ENCODE measurements at regions not wholly inside any gene's neighbourhood (a gene's known extent, or its start where the extent isn't known, plus 50 kb on each side); places are given as distances from the start of the nearest gene placed in this dataset.

GRCh38 chr9:86723346-86723745 is 224.0 kb downstream of the GAS1 start (continued):
- no peak for TF ChIP-seq POU6F1 (CRISPR knock-in tag; IDR thresholded peaks at IDR 0.05; ENCODE audit: borderline replicate concordance, low read depth)
- no peak for TF ChIP-seq ZFP3 (CRISPR knock-in tag; IDR thresholded peaks at IDR 0.05)

DNA sequence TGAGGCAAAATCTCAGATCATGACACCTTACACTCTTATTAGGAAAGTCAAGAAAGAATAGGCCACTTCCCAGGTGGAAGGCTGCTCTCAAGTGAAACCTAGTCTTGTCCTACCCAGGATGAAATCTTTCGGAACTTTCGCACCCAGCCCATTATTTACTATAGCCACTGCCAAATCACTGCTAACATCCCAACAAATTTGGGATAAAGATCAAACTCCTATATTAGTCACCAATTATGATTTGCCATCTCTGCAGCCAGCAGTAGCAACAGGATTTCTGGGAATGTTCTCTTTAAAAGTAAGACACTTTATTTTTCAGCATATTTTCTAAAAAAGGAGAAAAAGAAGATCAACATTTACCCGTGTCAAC is 224.6 kb downstream of the GAS1 start:
- no peak for TF ChIP-seq GLIS3 (CRISPR knock-in tag; IDR thresholded peaks at IDR 0.05)
- no peak for TF ChIP-seq TOX (CRISPR knock-in tag; IDR thresholded peaks at IDR 0.05; ENCODE audit: borderline replicate concordance)
- TF ChIP-seq CSDC2 (CRISPR knock-in tag; IDR thresholded peaks at IDR 0.05), result no peak
- no peak for TF ChIP-seq RARB (CRISPR knock-in tag; IDR thresholded peaks at IDR 0.05)
- TF ChIP-seq ISL1 (CRISPR knock-in tag; IDR thresholded peaks at IDR 0.05), result no peak
- no peak for TF ChIP-seq ZNF565 (CRISPR knock-in tag; conservative IDR thresholded peaks at IDR 0.05; ENCODE audit: low read depth)
- no peak for TF ChIP-seq ZNF8 (CRISPR knock-in tag; IDR thresholded peaks at IDR 0.05)
- TF ChIP-seq ZC3H10 (CRISPR knock-in tag; IDR thresholded peaks at IDR 0.05), result no peak
- TF ChIP-seq ZFP30 (CRISPR knock-in tag; IDR thresholded peaks at IDR 0.05), result no peak
- TF ChIP-seq CREB5 (CRISPR knock-in tag; IDR thresholded peaks at IDR 0.05; ENCODE audit: low read depth), result no peak
- no peak for TF ChIP-seq ESRRG (CRISPR knock-in tag; IDR thresholded peaks at IDR 0.05)
- no peak for TF ChIP-seq POU6F1 (CRISPR knock-in tag; IDR thresholded peaks at IDR 0.05; ENCODE audit: borderline replicate concordance, low read depth)
- no peak for TF ChIP-seq ARNTL (CRISPR knock-in tag; IDR thresholded peaks at IDR 0.05; ENCODE audit: borderline replicate concordance, low read depth)
- no peak for TF ChIP-seq BACH2 (CRISPR knock-in tag; IDR thresholded peaks at IDR 0.05; ENCODE audit: borderline replicate concordance)
- TF ChIP-seq OSR1 (CRISPR knock-in tag; IDR thresholded peaks at IDR 0.05), result no peak
- no peak for TF ChIP-seq SNAI2 (CRISPR knock-in tag; IDR thresholded peaks at IDR 0.05)
- TF ChIP-seq ZNF70 (CRISPR knock-in tag; IDR thresholded peaks at IDR 0.05), result no peak
- peak; percentile 10 for ATAC-seq

GRCh38 chr9:86721843-86722705 is 225.2 kb downstream of the GAS1 start:
- peak; percentile 97 for ATAC-seq
- TF ChIP-seq ZFP3 (CRISPR knock-in tag; IDR thresholded peaks at IDR 0.05) (no peak), TOX (CRISPR knock-in tag; IDR thresholded peaks at IDR 0.05; ENCODE audit: borderline replicate concordance) (no peak), ISL1 (CRISPR knock-in tag; IDR thresholded peaks at IDR 0.05) (0 out of 2 replicates have a peak, but pooled peaks have one; percentile 11), ARNTL (CRISPR knock-in tag; IDR thresholded peaks at IDR 0.05; ENCODE audit: borderline replicate concordance, low read depth) (no peak), ZFP30 (CRISPR knock-in tag; IDR thresholded peaks at IDR 0.05) (no peak), TCF4 (CRISPR knock-in tag; IDR thresholded peaks at IDR 0.05; ENCODE audit: borderline replicate concordance) (no peak), ZC3H10 (CRISPR knock-in tag; IDR thresholded peaks at IDR 0.05) (no peak)

GRCh38 chr9:86721226-86721781 is 226.0 kb downstream of the GAS1 start:
- ATAC-seq, result peak; percentile 31
- no peak for TF ChIP-seq RARB (CRISPR knock-in tag; IDR thresholded peaks at IDR 0.05)
- TF ChIP-seq, protein P1, sequence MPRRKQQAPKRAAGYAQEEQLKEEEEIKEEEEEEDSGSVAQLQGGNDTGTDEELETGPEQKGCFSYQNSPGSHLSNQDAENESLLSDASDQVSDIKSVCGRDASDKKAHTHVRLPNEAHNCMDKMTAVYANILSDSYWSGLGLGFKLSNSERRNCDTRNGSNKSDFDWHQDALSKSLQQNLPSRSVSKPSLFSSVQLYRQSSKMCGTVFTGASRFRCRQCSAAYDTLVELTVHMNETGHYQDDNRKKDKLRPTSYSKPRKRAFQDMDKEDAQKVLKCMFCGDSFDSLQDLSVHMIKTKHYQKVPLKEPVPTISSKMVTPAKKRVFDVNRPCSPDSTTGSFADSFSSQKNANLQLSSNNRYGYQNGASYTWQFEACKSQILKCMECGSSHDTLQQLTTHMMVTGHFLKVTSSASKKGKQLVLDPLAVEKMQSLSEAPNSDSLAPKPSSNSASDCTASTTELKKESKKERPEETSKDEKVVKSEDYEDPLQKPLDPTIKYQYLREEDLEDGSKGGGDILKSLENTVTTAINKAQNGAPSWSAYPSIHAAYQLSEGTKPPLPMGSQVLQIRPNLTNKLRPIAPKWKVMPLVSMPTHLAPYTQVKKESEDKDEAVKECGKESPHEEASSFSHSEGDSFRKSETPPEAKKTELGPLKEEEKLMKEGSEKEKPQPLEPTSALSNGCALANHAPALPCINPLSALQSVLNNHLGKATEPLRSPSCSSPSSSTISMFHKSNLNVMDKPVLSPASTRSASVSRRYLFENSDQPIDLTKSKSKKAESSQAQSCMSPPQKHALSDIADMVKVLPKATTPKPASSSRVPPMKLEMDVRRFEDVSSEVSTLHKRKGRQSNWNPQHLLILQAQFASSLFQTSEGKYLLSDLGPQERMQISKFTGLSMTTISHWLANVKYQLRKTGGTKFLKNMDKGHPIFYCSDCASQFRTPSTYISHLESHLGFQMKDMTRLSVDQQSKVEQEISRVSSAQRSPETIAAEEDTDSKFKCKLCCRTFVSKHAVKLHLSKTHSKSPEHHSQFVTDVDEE (CRISPR knock-in tag; IDR thresholded peaks at IDR 0.05), result no peak
- no peak for TF ChIP-seq SNAI2 (CRISPR knock-in tag; IDR thresholded peaks at IDR 0.05)
- TF ChIP-seq ZNF8 (CRISPR knock-in tag; IDR thresholded peaks at IDR 0.05), result no peak
- TF ChIP-seq ZNF70 (CRISPR knock-in tag; IDR thresholded peaks at IDR 0.05), result no peak
- TF ChIP-seq TOX (CRISPR knock-in tag; IDR thresholded peaks at IDR 0.05; ENCODE audit: borderline replicate concordance), result no peak
- TF ChIP-seq CREB5 (CRISPR knock-in tag; IDR thresholded peaks at IDR 0.05; ENCODE audit: low read depth), result no peak
- no peak for TF ChIP-seq ISL1 (CRISPR knock-in tag; IDR thresholded peaks at IDR 0.05)
- TF ChIP-seq, protein P2, sequence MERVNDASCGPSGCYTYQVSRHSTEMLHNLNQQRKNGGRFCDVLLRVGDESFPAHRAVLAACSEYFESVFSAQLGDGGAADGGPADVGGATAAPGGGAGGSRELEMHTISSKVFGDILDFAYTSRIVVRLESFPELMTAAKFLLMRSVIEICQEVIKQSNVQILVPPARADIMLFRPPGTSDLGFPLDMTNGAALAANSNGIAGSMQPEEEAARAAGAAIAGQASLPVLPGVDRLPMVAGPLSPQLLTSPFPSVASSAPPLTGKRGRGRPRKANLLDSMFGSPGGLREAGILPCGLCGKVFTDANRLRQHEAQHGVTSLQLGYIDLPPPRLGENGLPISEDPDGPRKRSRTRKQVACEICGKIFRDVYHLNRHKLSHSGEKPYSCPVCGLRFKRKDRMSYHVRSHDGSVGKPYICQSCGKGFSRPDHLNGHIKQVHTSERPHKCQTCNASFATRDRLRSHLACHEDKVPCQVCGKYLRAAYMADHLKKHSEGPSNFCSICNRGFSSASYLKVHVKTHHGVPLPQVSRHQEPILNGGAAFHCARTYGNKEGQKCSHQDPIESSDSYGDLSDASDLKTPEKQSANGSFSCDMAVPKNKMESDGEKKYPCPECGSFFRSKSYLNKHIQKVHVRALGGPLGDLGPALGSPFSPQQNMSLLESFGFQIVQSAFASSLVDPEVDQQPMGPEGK (CRISPR knock-in tag; IDR thresholded peaks at IDR 0.05; ENCODE audit: borderline replicate concordance), result no peak
- TF ChIP-seq ZFP3 (CRISPR knock-in tag; IDR thresholded peaks at IDR 0.05), result no peak
- TF ChIP-seq ZC3H10 (CRISPR knock-in tag; IDR thresholded peaks at IDR 0.05), result no peak
- no peak for TF ChIP-seq ZFP30 (CRISPR knock-in tag; IDR thresholded peaks at IDR 0.05)
- TF ChIP-seq PPARA (CRISPR knock-in tag; IDR thresholded peaks at IDR 0.05; ENCODE audit: borderline replicate concordance), result no peak
- no peak for TF ChIP-seq CSDC2 (CRISPR knock-in tag; IDR thresholded peaks at IDR 0.05)
- TF ChIP-seq BACH2 (CRISPR knock-in tag; IDR thresholded peaks at IDR 0.05; ENCODE audit: borderline replicate concordance), result no peak
- TF ChIP-seq GLIS3 (CRISPR knock-in tag; IDR thresholded peaks at IDR 0.05), result no peak
- no peak for TF ChIP-seq ARNTL (CRISPR knock-in tag; IDR thresholded peaks at IDR 0.05; ENCODE audit: borderline replicate concordance, low read depth)
